ENCODE measurements at regions not wholly inside any gene's neighbourhood (a gene's known extent, or its start where the extent isn't known, plus 50 kb on each side); places are given as distances from the start of the nearest gene placed in this dataset.

DNA sequence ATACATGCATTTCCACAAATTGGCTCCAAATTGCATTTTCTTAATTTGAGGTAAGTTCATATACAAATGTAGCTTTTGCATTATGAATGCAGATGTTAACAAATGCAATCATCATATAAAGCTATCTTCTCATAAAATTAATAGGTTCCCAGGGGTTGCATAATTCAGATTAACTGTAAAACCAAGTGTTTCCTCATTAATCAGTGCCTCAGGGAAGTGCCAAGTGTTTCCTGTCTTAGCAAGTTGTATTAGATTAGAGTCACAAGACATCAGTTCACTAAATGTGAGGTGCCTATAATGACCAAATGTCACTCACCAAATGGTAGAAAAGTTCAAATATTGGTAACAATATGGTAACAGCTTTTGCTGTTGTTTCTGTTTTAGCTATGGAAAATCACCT, 140.8 kb downstream of the PTGER3 start:
- Histone ChIP-seq H3K4me1 (ENCODE audit: insufficient read depth, low read length) (no peaks in the 10 kb centered on the region), H2AFZ (ENCODE audit: low read length) (no peak overlapping the region), H3K4me2 (ENCODE audit: insufficient read depth, low read length) (no peak overlapping the region), H3K36me3 (ENCODE audit: insufficient read depth, low read length) (no peaks in the 10 kb centered on the region), H4K20me1 (ENCODE audit: insufficient read depth, low read length) (no peaks in the 10 kb centered on the region), H3K27me3 (ENCODE audit: insufficient read depth, low read length) (no peaks in the 10 kb centered on the region), H3K4me3 (ENCODE audit: insufficient read depth, low read length) (no peak overlapping the region), H3K79me2 (ENCODE audit: insufficient read depth, low read length) (no peaks in the 10 kb centered on the region), H3K9me3 (ENCODE audit: low read depth, low read length) (no peaks in the 10 kb centered on the region), H3K27ac (ENCODE audit: low read depth, low read length) (no peak overlapping the region)
- TF ChIP-seq, protein P1, sequence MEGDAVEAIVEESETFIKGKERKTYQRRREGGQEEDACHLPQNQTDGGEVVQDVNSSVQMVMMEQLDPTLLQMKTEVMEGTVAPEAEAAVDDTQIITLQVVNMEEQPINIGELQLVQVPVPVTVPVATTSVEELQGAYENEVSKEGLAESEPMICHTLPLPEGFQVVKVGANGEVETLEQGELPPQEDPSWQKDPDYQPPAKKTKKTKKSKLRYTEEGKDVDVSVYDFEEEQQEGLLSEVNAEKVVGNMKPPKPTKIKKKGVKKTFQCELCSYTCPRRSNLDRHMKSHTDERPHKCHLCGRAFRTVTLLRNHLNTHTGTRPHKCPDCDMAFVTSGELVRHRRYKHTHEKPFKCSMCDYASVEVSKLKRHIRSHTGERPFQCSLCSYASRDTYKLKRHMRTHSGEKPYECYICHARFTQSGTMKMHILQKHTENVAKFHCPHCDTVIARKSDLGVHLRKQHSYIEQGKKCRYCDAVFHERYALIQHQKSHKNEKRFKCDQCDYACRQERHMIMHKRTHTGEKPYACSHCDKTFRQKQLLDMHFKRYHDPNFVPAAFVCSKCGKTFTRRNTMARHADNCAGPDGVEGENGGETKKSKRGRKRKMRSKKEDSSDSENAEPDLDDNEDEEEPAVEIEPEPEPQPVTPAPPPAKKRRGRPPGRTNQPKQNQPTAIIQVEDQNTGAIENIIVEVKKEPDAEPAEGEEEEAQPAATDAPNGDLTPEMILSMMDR (IDR thresholded peaks at IDR 0.05; ENCODE audit: extremely low read depth, low read depth, low read length): no peak
- no peak for DNase-seq (ENCODE audit: insufficient read length, low spot score, missing footprints)

- no peak overlapping the region for H3K27ac ChIP-seq (ENCODE audit: low read depth, low read length)
- H3K79me2 ChIP-seq (ENCODE audit: insufficient read depth, low read length): no peaks in the 10 kb centered on the region
- no peak overlapping the region for H2AFZ ChIP-seq (ENCODE audit: low read length)
- H3K4me1 ChIP-seq (ENCODE audit: insufficient read depth, low read length): no peaks in the 10 kb centered on the region
- no peak for DNase-seq (ENCODE audit: insufficient read length, low spot score, missing footprints)
- TF ChIP-seq, protein P1 (IDR thresholded peaks at IDR 0.05; ENCODE audit: extremely low read depth, low read depth, low read length): no peak
- H3K36me3 ChIP-seq (ENCODE audit: insufficient read depth, low read length): no peaks in the 10 kb centered on the region
- H3K27me3 ChIP-seq (ENCODE audit: insufficient read depth, low read length): no peaks in the 10 kb centered on the region
- no peak overlapping the region for H3K4me2 ChIP-seq (ENCODE audit: insufficient read depth, low read length)
- H3K4me3 ChIP-seq (ENCODE audit: insufficient read depth, low read length): no peak overlapping the region
- no peaks in the 10 kb centered on the region for H4K20me1 ChIP-seq (ENCODE audit: insufficient read depth, low read length)
- no peaks in the 10 kb centered on the region for H3K9me3 ChIP-seq (ENCODE audit: low read depth, low read length)
Measured at GRCh38 chr1:70907563-70908310, 139.9 kb downstream of the PTGER3 start.

DNA sequence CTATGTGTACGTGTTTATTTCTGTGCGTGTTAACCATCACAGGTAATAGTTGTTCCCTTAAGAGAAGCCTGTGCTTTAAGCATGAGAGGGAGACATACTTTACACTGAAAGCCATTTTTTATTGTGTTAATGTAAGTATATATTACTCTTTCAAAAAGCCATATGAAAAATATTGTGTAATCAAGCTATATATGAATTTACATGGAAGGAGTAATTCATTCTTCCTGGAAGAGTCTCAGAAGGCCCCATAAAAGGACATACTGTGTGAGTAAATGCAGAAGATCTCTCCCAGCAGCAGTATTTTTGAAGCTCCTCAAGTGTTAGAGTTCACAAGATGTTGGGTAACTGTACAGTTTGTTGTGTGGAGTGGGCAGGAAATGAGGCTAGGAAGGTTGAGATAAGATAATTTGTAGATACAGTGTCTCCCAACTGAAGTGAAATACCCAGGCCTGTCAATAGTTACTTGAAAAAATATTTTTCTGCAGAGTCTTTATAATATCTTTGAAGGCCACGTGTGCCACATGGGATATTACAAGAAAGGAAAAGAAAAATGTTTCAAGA, 138.3 kb downstream of the PTGER3 start:
- H3K36me3 ChIP-seq (ENCODE audit: insufficient read depth, low read length): no peaks in the 10 kb centered on the region
- no peaks in the 10 kb centered on the region for H3K79me2 ChIP-seq (ENCODE audit: insufficient read depth, low read length)
- no peak overlapping the region for H3K27ac ChIP-seq (ENCODE audit: low read depth, low read length)
- TF ChIP-seq, protein P1 (IDR thresholded peaks at IDR 0.05; ENCODE audit: extremely low read depth, low read depth, low read length): no peak
- H3K4me3 ChIP-seq (ENCODE audit: insufficient read depth, low read length): no peak overlapping the region
- DNase-seq (ENCODE audit: insufficient read length, low spot score, missing footprints): no peak
- no peaks in the 10 kb centered on the region for H3K9me3 ChIP-seq (ENCODE audit: low read depth, low read length)
- no peak overlapping the region for H3K4me2 ChIP-seq (ENCODE audit: insufficient read depth, low read length)
- H3K4me1 ChIP-seq (ENCODE audit: insufficient read depth, low read length): no peaks in the 10 kb centered on the region
- H2AFZ ChIP-seq (ENCODE audit: low read length): no peak overlapping the region
- no peaks in the 10 kb centered on the region for H4K20me1 ChIP-seq (ENCODE audit: insufficient read depth, low read length)
- H3K27me3 ChIP-seq (ENCODE audit: insufficient read depth, low read length): no peaks in the 10 kb centered on the region

DNA sequence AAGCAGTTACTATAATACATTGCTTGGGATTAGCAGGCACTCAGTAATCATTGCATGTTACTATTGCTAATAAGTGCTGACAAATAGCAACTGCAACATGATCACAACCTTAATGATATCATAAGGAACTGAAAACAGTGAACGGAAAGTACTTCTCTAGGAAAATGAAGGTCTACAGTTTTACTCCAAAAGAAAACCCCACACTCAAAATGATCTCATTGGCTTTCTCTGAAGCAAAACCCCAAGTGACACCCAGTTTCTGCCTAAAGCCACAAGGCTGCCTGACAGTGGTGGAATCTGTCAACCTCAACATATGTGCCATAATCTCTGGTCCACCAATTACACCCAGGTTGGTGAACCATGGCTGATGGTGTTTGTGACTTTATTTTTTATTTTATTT, 137.6 kb downstream of the PTGER3 start:
- Histone ChIP-seq H3K4me1 (ENCODE audit: insufficient read depth, low read length) (no peaks in the 10 kb centered on the region), H3K36me3 (ENCODE audit: insufficient read depth, low read length) (no peaks in the 10 kb centered on the region), H3K4me3 (ENCODE audit: insufficient read depth, low read length) (no peak overlapping the region), H3K79me2 (ENCODE audit: insufficient read depth, low read length) (no peaks in the 10 kb centered on the region), H3K9me3 (ENCODE audit: low read depth, low read length) (no peaks in the 10 kb centered on the region), H3K4me2 (ENCODE audit: insufficient read depth, low read length) (no peak overlapping the region), H3K27me3 (ENCODE audit: insufficient read depth, low read length) (no peaks in the 10 kb centered on the region), H2AFZ (ENCODE audit: low read length) (no peak overlapping the region), H3K27ac (ENCODE audit: low read depth, low read length) (no peak overlapping the region), H4K20me1 (ENCODE audit: insufficient read depth, low read length) (no peaks in the 10 kb centered on the region)
- DNase-seq (ENCODE audit: insufficient read length, low spot score, missing footprints): no peak
- TF ChIP-seq, protein P1 (IDR thresholded peaks at IDR 0.05; ENCODE audit: extremely low read depth, low read depth, low read length): no peak

All from osteoblast (primary cell).